HUDEP-2 (cell line): ENCODE measurements at regions not wholly inside any gene's neighbourhood (a gene's known extent, or its start where the extent isn't known, plus 50 kb on each side); places are given as distances from the start of the nearest gene placed in this dataset.
"Not testable (repeated sequence)": the region's sequence is repeated elsewhere in the genome, so short reads cannot be mapped to it uniquely, and the experiment has no call there.

Source experiments
- DNase-seq, 76 experiments: peaks; one replicate each; lab custom pipeline; 2025; ENCODE audit not compliant: unreplicated experiment in 76 of 76; lab: John Stamatoyannopoulos, UW

- not testable (repeated sequence) for DNase-seq
Observed at GRCh38 chr4:3623809-3624329, 91.6 kb upstream of the LRPAP1 start.

- DNase-seq, result no peak
Observed at GRCh38 chr4:3623106-3623505, 90.9 kb upstream of the LRPAP1 start.

DNA sequence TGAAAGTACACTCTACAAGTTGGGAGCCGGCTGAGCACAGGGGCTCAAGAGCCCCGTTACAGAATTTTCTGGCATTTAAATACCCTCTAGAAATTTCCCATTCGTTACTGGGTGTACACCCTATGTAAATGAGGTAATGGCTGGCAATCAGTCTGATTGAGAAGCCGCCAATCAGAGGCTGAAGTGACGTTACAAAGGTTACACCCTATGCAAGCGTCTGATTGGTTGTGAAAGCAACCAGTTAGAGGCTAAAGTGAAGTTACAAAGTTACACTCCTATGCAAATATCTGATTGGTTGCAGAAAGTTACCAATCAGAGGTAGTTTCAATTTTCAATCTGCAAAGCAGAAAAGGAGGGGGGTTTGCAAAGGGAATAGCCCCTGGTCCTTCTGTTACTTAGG lies 88.1 kb upstream of the LRPAP1 start:
- DNase-seq, result not testable (repeated sequence)

GRCh38 chr4:3619698-3620097 lies 87.5 kb upstream of the LRPAP1 start:
- DNase-seq, result not testable (repeated sequence)

GRCh38 chr4:3618341-3618740 lies 86.1 kb upstream of the LRPAP1 start:
- DNase-seq, result not testable (repeated sequence)

GRCh38 chr4:3615386-3616286 lies 83.4 kb upstream of the LRPAP1 start:
- DNase-seq, result no peak

DNA sequence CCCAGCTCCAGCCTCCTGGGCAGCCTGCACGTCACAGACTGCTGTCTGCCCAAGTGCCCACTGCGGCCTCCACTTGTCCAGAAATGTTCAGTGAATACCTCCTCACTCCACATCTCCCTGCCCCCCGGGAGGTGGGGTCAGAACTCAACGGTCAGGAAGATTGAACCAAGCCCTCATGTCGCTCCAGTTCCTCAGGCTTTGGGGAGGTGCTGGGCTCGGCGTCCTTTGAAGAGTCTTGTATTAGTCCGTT lies 82.4 kb upstream of the LRPAP1 start:
- no peak for DNase-seq

GRCh38 chr4:3613967-3614730 lies 81.9 kb upstream of the LRPAP1 start:
- DNase-seq, result no peak

DNA sequence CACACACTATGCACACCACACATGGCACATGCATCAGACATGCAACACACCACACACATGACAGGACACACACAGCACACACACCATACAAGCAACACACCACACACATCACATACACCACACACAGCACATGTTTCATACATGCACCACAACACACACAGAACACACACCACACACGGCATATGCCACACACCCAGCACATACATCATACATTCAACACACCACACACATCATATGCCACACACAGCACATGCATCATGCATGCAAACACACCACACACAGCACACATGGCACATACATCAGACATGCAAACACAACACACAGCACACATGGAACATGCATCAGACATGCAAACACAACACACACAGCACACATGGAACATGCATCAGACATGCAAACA lies 80.7 kb upstream of the LRPAP1 start:
- no peak for DNase-seq

GRCh38 chr4:3612281-3612680 lies 80.1 kb upstream of the LRPAP1 start:
- DNase-seq, result no peak

DNA sequence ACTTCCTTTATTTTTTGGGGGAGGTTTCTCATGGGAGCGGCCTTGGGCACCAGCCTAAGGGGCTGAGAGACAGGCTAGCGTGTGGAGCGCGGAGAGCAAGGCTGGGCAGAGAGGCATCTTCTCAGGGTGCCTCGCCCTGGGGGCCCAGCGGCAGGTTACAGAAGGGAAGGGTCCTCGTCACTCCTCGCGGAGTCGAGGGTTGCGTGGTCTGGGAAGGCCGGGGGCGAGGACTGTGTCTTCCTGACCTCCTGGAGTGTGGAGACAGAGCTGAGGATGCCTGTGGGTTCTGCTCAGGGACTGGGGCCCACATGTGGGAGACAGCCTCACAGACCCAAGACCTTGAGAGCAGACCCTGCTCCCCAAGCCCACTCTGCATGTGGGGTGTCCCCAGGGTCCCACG lies 79.6 kb upstream of the LRPAP1 start:
- no peak for DNase-seq

DNA sequence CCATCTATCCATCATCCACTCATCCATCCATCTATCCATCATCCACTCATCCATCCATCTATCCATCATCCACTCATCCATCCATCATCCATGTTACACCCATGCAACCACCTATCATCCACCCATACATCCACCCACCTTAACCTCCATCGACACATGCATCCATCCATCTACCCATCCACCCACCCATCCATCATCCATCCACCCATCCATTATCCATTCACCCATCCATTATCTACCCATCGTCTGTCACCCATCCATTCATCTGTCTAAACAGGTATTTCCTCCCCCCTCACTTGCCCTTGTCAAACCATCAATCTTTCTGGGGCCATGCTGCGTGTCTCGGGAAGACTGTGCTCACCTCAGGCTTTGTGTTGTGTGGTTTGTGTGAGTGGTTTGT lies 78.6 kb upstream of the LRPAP1 start:
- DNase-seq, result not testable (repeated sequence)

- DNase-seq, result not testable (repeated sequence)
Observed at GRCh38 chr4:3609905-3610304, 77.7 kb upstream of the LRPAP1 start.

- no peak for DNase-seq
Observed at GRCh38 chr4:3607690-3608552, 75.7 kb upstream of the LRPAP1 start.

DNA sequence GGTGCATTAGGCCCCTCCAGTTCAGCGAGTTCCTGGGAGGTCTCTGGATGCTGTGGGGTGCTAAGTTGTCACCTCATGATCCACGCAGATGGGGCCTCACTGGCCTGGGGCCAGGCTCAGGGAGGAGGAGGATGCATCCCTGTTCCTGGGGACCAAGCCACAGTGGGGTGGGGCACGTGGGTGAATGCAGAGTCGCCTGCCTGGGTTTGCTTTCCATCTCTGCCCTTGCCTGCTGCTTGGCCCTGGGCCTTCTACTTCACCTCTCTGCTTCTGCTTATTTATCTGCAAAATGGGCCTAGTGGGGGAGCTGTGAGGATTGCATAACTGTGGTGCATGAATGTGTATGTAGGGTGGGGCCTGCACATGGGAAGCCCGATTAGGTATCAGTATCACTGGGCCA lies 74.6 kb upstream of the LRPAP1 start:
- DNase-seq, result peak in 4 of 76 experiments; percentile 6 to 15 (median 9)

GRCh38 chr4:3606271-3606670 lies 74.0 kb upstream of the LRPAP1 start:
- not testable (repeated sequence) for DNase-seq

DNA sequence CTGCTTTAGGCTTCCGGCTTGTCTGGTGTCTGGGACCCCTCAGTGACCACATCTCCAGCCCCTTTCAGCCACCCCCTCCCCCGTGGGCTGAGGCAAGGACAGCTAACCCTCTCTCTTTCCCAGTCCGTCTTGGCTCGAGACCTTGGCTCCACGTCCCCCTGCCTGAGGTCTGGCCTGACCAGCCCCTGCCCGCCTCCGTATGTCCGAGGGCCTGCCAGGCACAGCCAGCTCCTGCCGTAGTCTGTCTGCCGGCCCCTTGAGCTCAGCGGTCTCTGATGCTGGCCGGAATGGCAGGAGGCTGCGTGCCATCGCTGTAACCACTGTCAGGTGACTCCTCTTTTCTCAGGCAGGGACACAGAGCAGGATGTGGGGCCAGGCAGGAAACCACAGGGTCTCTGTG lies 73.3 kb upstream of the LRPAP1 start:
- no peak for DNase-seq

- not testable (repeated sequence) for DNase-seq
Observed at GRCh38 chr4:3602886-3603645, 70.8 kb upstream of the LRPAP1 start.

- no peak for DNase-seq
Observed at GRCh38 chr4:3601992-3602391, 69.8 kb upstream of the LRPAP1 start.

- DNase-seq, result not testable (repeated sequence)
Observed at GRCh38 chr4:3601108-3601690, 69.0 kb upstream of the LRPAP1 start.
